Common myeloid progenitor, CD34-positive (primary cell): ENCODE measurements at regions not wholly inside any gene's neighbourhood (a gene's known extent, or its start where the extent isn't known, plus 50 kb on each side); places are given as distances from the start of the nearest gene placed in this dataset.

Experiments used
- CTCF ChIA-PET: fragments of 350-600 bp; sonication (Branson Sonifier 250); formaldehyde crosslinking; loops from one replicate; lab custom pipeline; 2021; ENCODE audit warnings: antibody characterized with exemption; lab: Charles Lee
- POLR2A ChIA-PET: fragments of 350-600 bp; sonication (Branson Sonifier 250); formaldehyde crosslinking; loops from one replicate; lab custom pipeline; 2021; ENCODE audit warnings: antibody characterized with exemption; lab: Charles Lee
- DNase-seq, 3 donors: peaks; one replicate each; pipeline versions ENCODE4 v3.0.0 to v3.0.0-alpha.2; 2013
- H3K27ac ChIP-seq, 2 experiments: 1 replicate in 1 of 2; 2 replicates in 1 of 2; pipeline ENCODE4 v1.7.0; 2013; ENCODE audit warnings: inconsistent platforms in 2 of 2, low read length in 2 of 2, mild to moderate bottlenecking in 2 of 2, low read depth in 1 of 2, moderate library complexity in 1 of 2; ENCODE audit not compliant: severe bottlenecking in 2 of 2, insufficient read depth in 1 of 2, poor library complexity in 1 of 2
- H3K27me3 ChIP-seq, 5 experiments: replicated peaks in 2 of 5; 1 replicate in 3 of 5; 2 replicates in 2 of 5; pipeline versions ENCODE4 v1.6.1 to v1.7.0; 2013; ENCODE audit warnings: low read length in 4 of 5, mild to moderate bottlenecking in 2 of 5, moderate library complexity in 2 of 5, inconsistent platforms in 1 of 5; ENCODE audit not compliant: insufficient read depth in 5 of 5, control insufficient read depth in 4 of 5
- H3K36me3 ChIP-seq, 4 experiments: 1 replicate in 2 of 4; 2 replicates in 2 of 4; pipeline versions ENCODE4 v1.6.1 to v1.7.0; 2013; ENCODE audit warnings: low read length in 3 of 4, control low read depth in 1 of 4, mild to moderate bottlenecking in 1 of 4; ENCODE audit not compliant: control insufficient read depth in 4 of 4, insufficient read depth in 4 of 4
- H3K4me1 ChIP-seq, 4 experiments: 1 replicate in 3 of 4; 2 replicates in 1 of 4; pipeline versions ENCODE4 v1.6.1 to v1.7.1; 2013; ENCODE audit warnings: low read length in 3 of 4, mild to moderate bottlenecking in 3 of 4, control low read depth in 1 of 4, inconsistent platforms in 1 of 4, moderate library complexity in 1 of 4; ENCODE audit not compliant: control insufficient read depth in 4 of 4, insufficient read depth in 4 of 4; ENCODE audit errors: control extremely low read depth in 1 of 4
- H3K4me3 ChIP-seq, 7 experiments: 1 replicate in 4 of 7; 2 replicates in 3 of 7; pipeline versions ENCODE4 v1.5.1 to v1.7.0; 2013; ENCODE audit warnings: mild to moderate bottlenecking in 7 of 7, low read length in 6 of 7, moderate library complexity in 6 of 7, inconsistent platforms in 2 of 7, low read depth in 2 of 7, control low read depth in 1 of 7; ENCODE audit not compliant: insufficient read depth in 4 of 7, control insufficient read depth in 1 of 7; ENCODE audit errors: extremely low read depth in 1 of 7
- H3K9me3 ChIP-seq, 5 experiments: 1 replicate in 4 of 5; 2 replicates in 1 of 5; pipeline versions ENCODE4 v1.6.1 to v1.7.1; 2013; ENCODE audit warnings: low read length in 4 of 5, mild to moderate bottlenecking in 2 of 5, inconsistent platforms in 1 of 5, low read depth in 1 of 5, moderate library complexity in 1 of 5; ENCODE audit not compliant: control insufficient read depth in 4 of 5, insufficient read depth in 2 of 5; ENCODE audit errors: control extremely low read depth in 1 of 5
- WGBS: methylation state at CpG from one replicate; pipeline ENCODE4 v1.1.5; 2013; ENCODE audit not compliant: insufficient coverage; 5-methylcytosine and 5-hydroxymethylcytosine counted together

- ChIA-PET CTCF (no interaction called here), POLR2A (no interaction called here)
- Histone ChIP-seq H3K27me3 (no peaks in the 10 kb centered on the region), H3K4me3 (no peak overlapping the region), H3K9me3 (peaks cover 0 to 5% (median 3%) of the 10 kb centered on the region in 5 experiments), H3K36me3 (no peaks in the 10 kb centered on the region), H3K4me1 (peaks cover 0 to 8% (median 0%) of the 10 kb centered on the region in 4 experiments), H3K27ac (no peak overlapping the region)
- peak in 1 of 3 donors; percentile 19 for DNase-seq
Measured at GRCh38 chr14:21884995-21885394, 211.4 kb upstream of the OR4E1 start.

GRCh38 chr14:21882226-21882625, 208.6 kb upstream of the OR4E1 start:
- DNase-seq: no peak
- Histone ChIP-seq H3K4me3 (no peak overlapping the region), H3K27me3 (no peaks in the 10 kb centered on the region), H3K9me3 (peaks cover 0 to 5% (median 3%) of the 10 kb centered on the region in 5 experiments), H3K4me1 (peaks cover 0 to 2% (median 0%) of the 10 kb centered on the region in 4 experiments), H3K36me3 (no peaks in the 10 kb centered on the region), H3K27ac (no peak overlapping the region)
- CTCF ChIA-PET: interaction anchor here (1.3 to 2.4 kb wide), 5 partner anchors 12 to 36 kb away, joined by 3 to 7 read pairs (median 4); no protein-coding TSS in a partner anchor
- POLR2A ChIA-PET: no interaction called here
- WGBS: 17% methylated on average over 1 of the region's 1 CpG

GRCh38 chr14:21880918-21881317, 207.3 kb upstream of the OR4E1 start:
- Histone ChIP-seq H3K27me3 (no peaks in the 10 kb centered on the region), H3K36me3 (no peaks in the 10 kb centered on the region), H3K27ac (no peak overlapping the region), H3K4me3 (no peak overlapping the region), H3K4me1 (peaks cover 0 to 3% (median 1%) of the 10 kb centered on the region in 4 experiments), H3K9me3 (peaks cover 0 to 5% (median 3%) of the 10 kb centered on the region in 5 experiments)
- no CpG with 5 or more reads among the region's 3 CpGs for WGBS
- ChIA-PET POLR2A (no interaction called here), CTCF (interaction anchor here (0.8 to 2.4 kb wide), 5 partner anchors 12 to 79 kb away, joined by 3 to 7 read pairs (median 5); no protein-coding TSS in a partner anchor)
- no peak for DNase-seq

GRCh38 chr14:21875791-21876190, 202.2 kb upstream of the OR4E1 start:
- ChIA-PET POLR2A (no interaction called here), CTCF (interaction anchor here (0.6 to 1.4 kb wide), 5 partner anchors 16 to 42 kb away, joined by 3 to 6 read pairs (median 3); no protein-coding TSS in a partner anchor)
- Histone ChIP-seq H3K27ac (no peak overlapping the region), H3K36me3 (no peaks in the 10 kb centered on the region), H3K4me1 (peaks cover 19 to 39% (median 32%) of the 10 kb centered on the region in 4 experiments), H3K4me3 (no peak overlapping the region), H3K9me3 (no peaks in the 10 kb centered on the region), H3K27me3 (no peaks in the 10 kb centered on the region)
- DNase-seq: no peak
- WGBS: 86% methylated on average over 1 of the region's 2 CpGs

GRCh38 chr14:21874946-21875345, 201.3 kb upstream of the OR4E1 start:
- H3K9me3 ChIP-seq: peaks cover 0 to 2% (median 0%) of the 10 kb centered on the region in 5 experiments
- no CpG with 5 or more reads among the region's 1 CpG for WGBS
- H3K36me3 ChIP-seq: no peaks in the 10 kb centered on the region
- H3K4me3 ChIP-seq: peak overlapping the region in 3 of 7 experiments; percentile 23 to 65 (median 46)
- no peaks in the 10 kb centered on the region for H3K27me3 ChIP-seq
- H3K4me1 ChIP-seq: peaks cover 19 to 39% (median 32%) of the 10 kb centered on the region in 4 experiments
- peak overlapping the region; percentile 46 to 69 for H3K27ac ChIP-seq
- POLR2A ChIA-PET: no interaction called here
- CTCF ChIA-PET: interaction anchor here (1.2 kb wide), 1 partner anchor 43 kb away, joined by 3 read pairs; no protein-coding TSS in a partner anchor
- peak in 1 of 3 donors; percentile 19 for DNase-seq

- Histone ChIP-seq H3K4me3 (peak overlapping the region in 5 of 7 experiments; percentile 23 to 65 (median 44)), H3K27ac (peak overlapping the region; percentile 46 to 69), H3K9me3 (peaks cover 0 to 2% (median 0%) of the 10 kb centered on the region in 5 experiments), H3K4me1 (peaks cover 19 to 39% (median 32%) of the 10 kb centered on the region in 4 experiments), H3K36me3 (no peaks in the 10 kb centered on the region), H3K27me3 (no peaks in the 10 kb centered on the region)
- ChIA-PET POLR2A (interaction anchor here (0.8 to 1.0 kb wide), 2 partner anchors 11 to 14 kb away, joined by 3 read pairs; no protein-coding TSS in a partner anchor), CTCF (interaction anchor here (0.6 to 2.0 kb wide), 6 partner anchors 13 to 49 kb away, joined by 3 to 4 read pairs (median 3); no protein-coding TSS in a partner anchor)
- no CpG with 5 or more reads among the region's 3 CpGs for WGBS
- peak; percentile 63 to 86 (median 74) for DNase-seq
Measured at GRCh38 chr14:21874167-21874566, 200.5 kb upstream of the OR4E1 start.

GRCh38 chr14:21868442-21869046, 194.9 kb upstream of the OR4E1 start:
- CTCF ChIA-PET: interaction anchor here (0.7 to 2.4 kb wide), 20 partner anchors 10 to 128 kb away, joined by 3 to 14 read pairs (median 4); no protein-coding TSS in a partner anchor
- H3K4me3 ChIP-seq: no peak overlapping the region
- DNase-seq: peak; percentile 77 to 84 (median 80)
- no peaks in the 10 kb centered on the region for H3K36me3 ChIP-seq
- H3K4me1 ChIP-seq: peaks cover 2 to 15% (median 13%) of the 10 kb centered on the region in 4 experiments
- H3K9me3 ChIP-seq: peaks cover 0 to 2% (median 0%) of the 10 kb centered on the region in 5 experiments
- no peak overlapping the region for H3K27ac ChIP-seq
- 100% methylated on average over 1 of the region's 2 CpGs for WGBS
- POLR2A ChIA-PET: no interaction called here
- no peaks in the 10 kb centered on the region for H3K27me3 ChIP-seq
